Heart right ventricle (tissue), 16 donors: ENCODE measurements at regions not wholly inside any gene's neighbourhood (a gene's known extent, or its start where the extent isn't known, plus 50 kb on each side); places are given as distances from the start of the nearest gene placed in this dataset.

Experiments used
- ATAC-seq, 8 donors: fragments of 200-7000 bp; cut with Tn5 transposase; one replicate each; pipeline ENCODE4 v1.9.1; 2020; ENCODE audit warnings: mild to moderate bottlenecking in 8 of 8, moderate library complexity in 8 of 8, moderate number of reproducible peaks in 1 of 8
- DNase-seq, 2 donors: peaks; one replicate each; pipeline ENCODE4 v3.0.0-alpha.2; 2020
- H3K27ac ChIP-seq, 10 donors: fragments of 200-600 bp; sonication (generic) in 2 of 10; one replicate each; pipeline versions ENCODE4 v1.5.0 to v1.8.0; 2020 to 2022; ENCODE audit warnings: mild to moderate bottlenecking in 3 of 10
- H3K27me3 ChIP-seq, 7 donors: fragments of 200-600 bp; one replicate each; pipeline ENCODE4 v1.8.0; 2021 to 2022; ENCODE audit warnings: mild to moderate bottlenecking in 2 of 7
- H3K36me3 ChIP-seq, 9 donors: fragments of 200-600 bp; sonication (generic) in 1 of 9; one replicate each; pipeline versions ENCODE4 v1.5.0 to v1.8.0; 2020 to 2022; ENCODE audit warnings: mild to moderate bottlenecking in 2 of 9
- H3K4me1 ChIP-seq, 9 donors: fragments of 200-600 bp; sonication (generic) in 1 of 9; one replicate each; pipeline versions ENCODE4 v1.5.0 to v1.8.0; 2020 to 2022; ENCODE audit warnings: mild to moderate bottlenecking in 4 of 9
- H3K4me3 ChIP-seq, 10 donors: fragments of 200-600 bp; sonication (generic) in 2 of 10; one replicate each; pipeline versions ENCODE4 v1.5.0 to v1.8.0; 2020 to 2022; ENCODE audit warnings: mild to moderate bottlenecking in 7 of 10, moderate library complexity in 2 of 10
- H3K9me3 ChIP-seq, 11 donors: fragments of 200-600 bp in 10 of 11; sonication (generic) in 2 of 11; one replicate each; pipeline versions ENCODE4 v1.5.0 to v1.8.0; 2013 to 2022; ENCODE audit warnings: mild to moderate bottlenecking in 2 of 11, control low read depth in 1 of 11, moderate library complexity in 1 of 11
- CTCF ChIP-seq, 9 donors: fragments of 200-600 bp; sonication (generic) in 2 of 9; IDR thresholded peaks; one replicate each; pipeline versions ENCODE4 v1.5.0 to v1.8.0; 2021 to 2022; ENCODE audit warnings: antibody characterized with exemption in 9 of 9, mild to moderate bottlenecking in 5 of 9, moderate library complexity in 1 of 9
- whole genome bisulfite sequencing, 2 donors: extraction: QIAGEN DNeasy Blood & Tissue Kit; methylation state at CpG; one replicate each; pipeline ENCODE4 v1.1.7; 2013; ENCODE audit warnings: inconsistent platforms in 1 of 2; 5-methylcytosine and 5-hydroxymethylcytosine counted together
- intact Hi-C, 10 donors: fragments of 100-400 bp; cut with DNase I; formaldehyde crosslinking; loops; one replicate each; pipeline versions ENCODE4 v1.11.1 to v1.14.2; 2022
- donor health status: Arrhythmogenic right ventricular cardiomyopathy.
- donor health status: ischemic (EF 13 %, LVEDD 7.1; RV severe dilation, severe dysfunction).
- donor health status: healthy with polysubstance abuse.
- donor health status: DM: no; HTN: yes; CAD: no.
- donor health status: DM: no; HTN: no; CAD: no.
- donor health status: ischemic (EF 25% LVEDD 6.9; RV normal size, moderate dysfunction).
- donor health status: ischemic (EF 25% LVEDD 5.7; RV mildly dilated, moderate dysfunction).
- donor health status: healthy.
- donor health status: DM: yes; HTN: yes; CAD: no.
- donor health status: Ischemic cardiomyopathy.
- donor health status: ischemic (EF 35%, LVEDD 5.7; RV mildly dilated, moderate dysfunction).
- donor health status: nonischemic (EF 11% LVEDD 7.7; RV severe dilation, severe dysfunction).
- donor health status: DM: yes; HTN: yes; CAD: no.
- donor health status: PGD.
- donor health status: ischemic (EF 29% LVEDD 5.4; RV normal size, mild dysfunction).
- donor health status: nonischemic (EF 23%, LVEDD 6.1; RV moderate dilation, normal function).

- Histone ChIP-seq H3K4me1 (no peaks in the 10 kb centered on the region), H3K9me3 (peaks cover 0 to 11% (median 0%) of the 10 kb centered on the region in 11 donors), H3K27ac (no peak overlapping the region), H3K27me3 (peaks cover 0 to 7% (median 0%) of the 10 kb centered on the region in 7 donors), H3K36me3 (no peaks in the 10 kb centered on the region), H3K4me3 (no peak overlapping the region)
- DNase-seq (no peak), ATAC-seq (no peak)
- TF ChIP-seq CTCF (IDR thresholded peaks at IDR 0.05): no peak
- intact Hi-C loops: no loop called here
- 85 to 88% methylated on average over 8 of the region's 8 CpGs for whole genome bisulfite sequencing, 2 donors
These were observed 198.2 kb downstream of the AACS start for GRCh38 chr12:125263385-125263784.

GRCh38 chr12:125267114-125267513, 201.9 kb downstream of the AACS start:
- WGBS, 2 donors: 60 to 62% methylated on average over 5 of the region's 5 CpGs
- intact Hi-C loops: no loop called here
- no peak for TF ChIP-seq CTCF (IDR thresholded peaks at IDR 0.05)

GRCh38 chr12:125269276-125269675, 204.0 kb downstream of the AACS start:
- no peak overlapping the region for H3K27ac ChIP-seq
- 73 to 76% methylated on average over 5 of the region's 5 CpGs for whole genome bisulfite sequencing, 2 donors
- no peak overlapping the region for H3K4me3 ChIP-seq
- no peaks in the 10 kb centered on the region for H3K36me3 ChIP-seq
- ATAC-seq: no peak
- no peak for DNase-seq
- intact Hi-C loops: no loop called here
- H3K9me3 ChIP-seq: peaks cover 0 to 1% (median 0%) of the 10 kb centered on the region in 11 donors
- no peak for TF ChIP-seq CTCF (IDR thresholded peaks at IDR 0.05)
- H3K4me1 ChIP-seq: no peaks in the 10 kb centered on the region
- peaks cover 0 to 10% (median 0%) of the 10 kb centered on the region in 7 donors for H3K27me3 ChIP-seq

More at GRCh38 chr12:125267114-125267513, 201.9 kb downstream of the AACS start:
- no peaks in the 10 kb centered on the region for H3K4me1 ChIP-seq
- peaks cover 0 to 7% (median 0%) of the 10 kb centered on the region in 7 donors for H3K27me3 ChIP-seq
- no peak for DNase-seq
- H3K36me3 ChIP-seq: no peaks in the 10 kb centered on the region
- ATAC-seq: no peak
- peaks cover 0 to 11% (median 0%) of the 10 kb centered on the region in 11 donors for H3K9me3 ChIP-seq
- H3K4me3 ChIP-seq: no peak overlapping the region
- H3K27ac ChIP-seq: no peak overlapping the region

GRCh38 chr12:125271892-125272291, 206.7 kb downstream of the AACS start:
- H3K27me3 ChIP-seq: peaks cover 0 to 16% (median 0%) of the 10 kb centered on the region in 7 donors
- no peak overlapping the region for H3K4me3 ChIP-seq
- no peak for TF ChIP-seq CTCF (IDR thresholded peaks at IDR 0.05)
- intact Hi-C loops: no loop called here
- ATAC-seq (no peak), DNase-seq (no peak)
- H3K36me3 ChIP-seq: no peaks in the 10 kb centered on the region
- no peaks in the 10 kb centered on the region for H3K4me1 ChIP-seq
- H3K27ac ChIP-seq: no peak overlapping the region
- 39 to 46% methylated on average over 4 of the region's 4 CpGs for WGBS, 2 donors
- no peaks in the 10 kb centered on the region for H3K9me3 ChIP-seq
